IPS-18a (cell line): ENCODE measurements at regions not wholly inside any gene's neighbourhood (a gene's known extent, or its start where the extent isn't known, plus 50 kb on each side); places are given as distances from the start of the nearest gene placed in this dataset.

Source experiments
- H3K27ac ChIP-seq: one replicate; pipeline ENCODE4 v1.5.1; 2013; ENCODE audit warnings: low read length
- H3K27me3 ChIP-seq: one replicate; pipeline ENCODE4 v1.6.1; 2013; ENCODE audit warnings: mild to moderate bottlenecking, low read length; ENCODE audit not compliant: control insufficient read depth, insufficient read depth
- H3K36me3 ChIP-seq: one replicate; pipeline ENCODE4 v1.6.1; 2013; ENCODE audit warnings: low read depth, low read length; ENCODE audit not compliant: control insufficient read depth
- H3K4me1 ChIP-seq: one replicate; pipeline ENCODE4 v1.6.1; 2013; ENCODE audit warnings: low read depth, low read length; ENCODE audit not compliant: control insufficient read depth
- H3K4me3 ChIP-seq: one replicate; pipeline ENCODE4 v1.5.1; 2013; ENCODE audit warnings: low read length
- H3K9ac ChIP-seq: one replicate; pipeline ENCODE4 v1.6.1; 2013; ENCODE audit warnings: mild to moderate bottlenecking, low read length, moderate library complexity
- H3K9me3 ChIP-seq: one replicate; pipeline ENCODE4 v1.6.1; 2013; ENCODE audit warnings: low read depth, low read length; ENCODE audit not compliant: control insufficient read depth

DNA sequence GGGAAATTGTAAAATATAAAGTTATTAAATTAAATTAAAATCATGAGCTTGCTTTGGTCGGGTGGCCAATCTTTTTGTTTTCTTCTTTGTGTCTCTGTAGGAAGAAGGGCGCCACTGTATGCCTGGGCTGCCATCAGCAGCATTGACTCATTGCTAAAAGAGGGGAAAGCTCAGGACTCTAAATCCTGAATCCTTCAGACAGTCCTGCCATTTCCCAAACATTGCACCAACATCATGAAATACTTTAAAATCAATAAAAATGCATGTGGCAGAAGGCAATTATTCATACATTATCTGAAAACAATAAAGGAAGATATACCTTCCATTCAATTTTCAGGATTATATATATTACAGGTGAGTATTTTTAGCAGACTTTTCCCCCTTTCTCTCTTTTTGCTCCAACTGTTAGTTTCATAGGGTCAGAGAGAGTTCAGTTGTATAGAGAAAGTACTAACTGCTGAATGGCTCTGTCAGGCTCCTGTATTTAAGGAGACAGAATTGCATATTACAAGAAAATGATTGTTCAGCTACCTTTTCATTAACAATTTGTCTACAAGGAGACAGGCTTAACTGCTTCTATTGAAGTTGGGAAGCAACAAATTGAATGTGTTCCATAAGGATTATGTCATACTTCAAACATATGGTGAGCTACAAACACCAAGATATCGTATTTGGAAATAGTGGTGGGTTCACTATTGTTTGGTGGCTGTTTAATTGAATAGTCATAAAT, 95.7 kb downstream of the ATPSCKMT start:
- H3K27ac ChIP-seq: no peak overlapping the region
- no peaks in the 10 kb centered on the region for H3K27me3 ChIP-seq
- peaks cover 19% of the 10 kb centered on the region for H3K4me1 ChIP-seq
- no peak overlapping the region for H3K4me3 ChIP-seq
- H3K36me3 ChIP-seq: no peaks in the 10 kb centered on the region
- no peak overlapping the region for H3K9ac ChIP-seq
- no peaks in the 10 kb centered on the region for H3K9me3 ChIP-seq

DNA sequence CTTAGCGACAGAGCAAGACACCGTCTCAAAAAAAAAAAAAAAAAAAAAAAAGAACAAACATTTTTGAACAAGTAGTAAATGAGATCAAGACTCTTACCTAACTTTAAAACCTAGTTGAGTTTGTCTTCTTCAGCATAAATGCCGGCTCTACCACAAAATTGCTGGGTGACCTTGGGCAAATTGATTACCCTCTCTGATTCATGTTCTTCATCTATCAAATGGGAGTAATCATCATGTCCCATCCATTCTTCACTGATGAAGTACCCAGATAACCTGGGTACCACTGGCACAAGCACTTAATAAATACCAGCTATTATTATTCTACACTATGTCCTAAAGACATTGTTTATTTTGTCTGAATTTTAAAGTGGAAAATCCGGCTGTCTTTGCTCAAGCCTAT, 96.3 kb downstream of the ATPSCKMT start:
- H3K9ac ChIP-seq: no peak overlapping the region
- no peaks in the 10 kb centered on the region for H3K36me3 ChIP-seq
- no peaks in the 10 kb centered on the region for H3K27me3 ChIP-seq
- no peak overlapping the region for H3K4me3 ChIP-seq
- H3K27ac ChIP-seq: no peak overlapping the region
- H3K9me3 ChIP-seq: no peaks in the 10 kb centered on the region
- H3K4me1 ChIP-seq: peaks cover 15% of the 10 kb centered on the region

DNA sequence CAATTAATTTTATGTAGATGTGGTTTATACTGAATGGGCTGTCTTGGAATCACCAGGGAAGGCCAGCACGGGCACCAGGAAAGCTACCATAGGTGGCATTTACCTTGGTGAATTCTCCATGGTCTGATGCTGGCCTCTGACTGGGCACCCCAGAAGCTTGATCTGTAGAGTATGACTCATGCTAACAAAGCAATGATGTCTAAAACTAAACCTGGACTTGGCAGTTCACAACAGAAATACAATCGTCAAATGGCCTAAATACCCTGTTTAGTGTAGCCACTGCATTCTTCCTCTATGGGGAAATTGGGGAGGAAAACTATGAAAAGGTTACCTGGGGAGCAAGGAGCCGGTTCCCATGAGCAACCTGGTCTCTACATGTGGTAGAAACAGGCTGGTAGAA, 98.0 kb downstream of the ATPSCKMT start:
- no peaks in the 10 kb centered on the region for H3K27me3 ChIP-seq
- H3K4me3 ChIP-seq: no peak overlapping the region
- no peak overlapping the region for H3K9ac ChIP-seq
- peaks cover 4% of the 10 kb centered on the region for H3K4me1 ChIP-seq
- H3K9me3 ChIP-seq: no peaks in the 10 kb centered on the region
- no peak overlapping the region for H3K27ac ChIP-seq
- H3K36me3 ChIP-seq: no peaks in the 10 kb centered on the region

DNA sequence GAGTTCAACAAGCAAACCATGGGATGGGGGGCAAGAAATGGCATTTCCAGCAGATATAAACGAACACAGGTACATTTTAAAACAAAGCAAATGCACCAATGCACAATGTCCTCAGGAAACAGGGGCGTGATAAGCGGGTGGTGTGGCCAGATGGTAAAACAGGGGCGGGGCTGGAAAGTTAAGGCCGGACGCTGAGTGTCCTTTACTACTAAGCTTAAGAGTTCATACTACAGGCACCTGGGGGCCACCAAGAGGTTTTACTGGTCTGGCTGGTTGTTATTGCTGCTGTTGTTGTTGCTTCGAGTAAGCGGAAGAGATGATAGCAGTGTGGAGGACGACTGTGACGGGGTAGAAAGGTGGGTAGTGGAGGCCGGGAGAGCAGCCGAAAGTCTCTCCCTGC, 99.8 kb downstream of the ATPSCKMT start:
- Histone ChIP-seq H3K9ac (no peak overlapping the region), H3K27ac (no peak overlapping the region)

DNA sequence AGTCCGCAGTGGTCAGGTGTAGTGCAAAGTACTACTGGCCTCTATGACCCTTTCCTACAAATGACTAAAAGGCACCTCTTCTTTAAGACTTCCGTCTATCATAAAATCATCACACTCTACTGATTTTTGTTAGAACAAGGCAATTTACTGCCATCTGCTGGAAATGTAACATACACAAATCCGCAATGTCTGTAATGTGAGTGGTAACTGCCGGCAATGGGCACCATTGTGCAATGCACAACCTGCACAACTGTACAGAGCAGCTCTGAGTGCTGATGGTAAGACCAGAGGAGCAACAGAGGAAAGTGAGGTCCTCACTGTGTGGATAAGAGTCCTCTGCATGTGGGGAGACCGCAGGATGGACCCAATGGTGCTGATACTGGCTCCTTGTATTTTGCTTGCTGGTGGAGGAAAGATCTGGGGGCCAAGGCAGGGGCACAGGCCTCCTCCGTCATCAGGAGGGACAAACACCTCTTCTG, 103.7 kb downstream of the ATPSCKMT start:
- Histone ChIP-seq H3K36me3 (no peaks in the 10 kb centered on the region), H3K4me1 (no peaks in the 10 kb centered on the region), H3K9me3 (no peaks in the 10 kb centered on the region), H3K27me3 (no peaks in the 10 kb centered on the region), H3K27ac (no peak overlapping the region), H3K4me3 (no peak overlapping the region), H3K9ac (no peak overlapping the region)

More for the DNA sequence above, 99.8 kb downstream of the ATPSCKMT start:
- Histone ChIP-seq H3K27me3 (no peaks in the 10 kb centered on the region), H3K36me3 (no peaks in the 10 kb centered on the region), H3K9me3 (no peaks in the 10 kb centered on the region), H3K4me1 (no peaks in the 10 kb centered on the region), H3K4me3 (no peak overlapping the region)

DNA sequence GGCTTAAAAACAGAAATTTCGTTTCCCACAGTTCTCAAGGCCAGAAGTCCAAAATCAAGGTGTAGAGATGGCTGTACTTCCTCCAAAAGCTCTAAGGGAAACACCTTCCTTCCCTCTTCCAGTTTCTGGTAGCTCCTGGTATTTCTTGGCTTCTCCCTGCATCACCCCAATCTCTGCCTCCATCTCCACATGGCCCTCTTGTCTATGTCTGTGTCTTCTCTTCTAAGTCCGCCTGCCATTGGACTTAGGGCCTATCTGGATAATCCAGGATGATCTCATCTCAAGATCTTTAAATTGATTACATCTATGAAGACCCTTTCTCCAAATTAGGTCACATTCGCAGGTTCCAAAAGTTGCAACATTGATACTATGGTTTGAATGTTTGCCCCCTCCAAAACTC, 105.6 kb downstream of the ATPSCKMT start:
- Histone ChIP-seq H3K4me1 (no peaks in the 10 kb centered on the region), H3K27ac (no peak overlapping the region), H3K9me3 (no peaks in the 10 kb centered on the region), H3K9ac (no peak overlapping the region), H3K27me3 (no peaks in the 10 kb centered on the region), H3K36me3 (no peaks in the 10 kb centered on the region), H3K4me3 (no peak overlapping the region)

DNA sequence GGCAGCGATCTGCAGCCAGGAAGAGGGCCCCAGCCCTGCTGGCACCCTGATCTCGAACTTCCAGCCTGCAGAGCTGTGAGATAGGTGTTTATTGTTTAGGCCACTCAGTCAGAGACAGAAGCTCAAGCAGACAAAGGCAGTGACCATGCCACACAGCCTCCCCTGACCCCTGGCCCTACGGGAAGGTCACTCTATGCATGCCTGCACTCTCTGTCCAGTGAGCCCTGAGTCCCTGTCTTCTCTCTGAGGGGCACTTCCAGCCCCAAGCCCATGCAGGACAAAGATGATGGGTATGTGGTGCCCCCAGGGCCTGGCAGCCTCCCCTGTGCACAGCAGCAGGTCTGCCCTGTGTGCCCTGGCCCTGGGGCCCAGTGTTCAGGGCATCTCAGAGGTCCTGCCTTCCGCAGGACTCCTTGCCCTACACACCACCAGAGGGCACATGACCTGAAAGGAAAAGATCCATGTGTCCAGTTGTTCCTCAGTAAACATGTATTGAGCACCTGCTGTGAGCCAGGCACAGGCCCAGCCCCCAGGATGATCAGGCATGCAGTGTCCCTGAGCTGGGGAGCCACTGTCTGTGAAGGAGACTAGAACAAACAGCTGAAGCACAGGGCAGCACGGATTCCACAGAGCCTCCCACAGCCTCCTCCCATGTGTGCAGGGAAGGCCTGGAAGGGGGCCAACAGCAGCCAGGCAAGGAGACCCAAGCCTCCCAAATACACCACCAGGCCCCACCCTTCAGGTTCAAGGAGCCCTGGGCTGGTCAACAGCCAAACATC, 109.3 kb downstream of the ATPSCKMT start:
- no peak overlapping the region for H3K27ac ChIP-seq
- no peaks in the 10 kb centered on the region for H3K9me3 ChIP-seq
- no peak overlapping the region for H3K9ac ChIP-seq
- no peaks in the 10 kb centered on the region for H3K36me3 ChIP-seq
- no peaks in the 10 kb centered on the region for H3K27me3 ChIP-seq
- no peaks in the 10 kb centered on the region for H3K4me1 ChIP-seq
- H3K4me3 ChIP-seq: no peak overlapping the region

DNA sequence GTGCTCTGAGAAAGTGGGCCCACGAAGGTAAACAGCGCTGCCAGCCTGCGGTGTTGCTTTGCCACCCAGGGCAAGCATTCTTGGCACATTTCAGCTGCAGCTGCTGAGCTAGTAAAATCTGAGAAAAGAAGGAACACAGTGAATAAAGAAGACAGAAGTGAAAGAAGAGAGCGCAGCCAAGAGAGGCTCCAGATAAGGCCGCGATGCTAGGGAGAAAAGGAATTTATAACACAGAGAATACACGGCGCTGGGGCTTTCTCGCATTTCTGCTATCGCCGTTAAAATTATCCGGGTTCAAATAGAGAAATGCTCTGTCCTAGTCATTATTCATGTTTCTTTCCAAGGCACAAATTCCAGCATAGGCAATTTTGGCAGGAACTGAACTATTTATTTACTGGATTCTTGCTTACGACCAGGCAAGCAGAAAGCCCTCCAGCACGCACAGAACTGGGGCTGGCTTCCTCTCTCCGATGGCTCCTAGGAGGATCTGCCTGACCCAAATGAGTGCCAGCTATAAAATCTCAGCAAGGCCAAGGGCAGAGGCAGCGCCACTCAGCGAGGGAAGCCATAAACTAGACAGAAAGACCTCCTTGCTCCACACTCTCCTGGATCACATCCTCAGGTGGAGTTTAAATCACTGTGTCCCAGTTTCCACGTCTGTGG, 111.2 kb downstream of the ATPSCKMT start:
- no peak overlapping the region for H3K9ac ChIP-seq
- no peak overlapping the region for H3K4me3 ChIP-seq
- no peaks in the 10 kb centered on the region for H3K36me3 ChIP-seq

DNA sequence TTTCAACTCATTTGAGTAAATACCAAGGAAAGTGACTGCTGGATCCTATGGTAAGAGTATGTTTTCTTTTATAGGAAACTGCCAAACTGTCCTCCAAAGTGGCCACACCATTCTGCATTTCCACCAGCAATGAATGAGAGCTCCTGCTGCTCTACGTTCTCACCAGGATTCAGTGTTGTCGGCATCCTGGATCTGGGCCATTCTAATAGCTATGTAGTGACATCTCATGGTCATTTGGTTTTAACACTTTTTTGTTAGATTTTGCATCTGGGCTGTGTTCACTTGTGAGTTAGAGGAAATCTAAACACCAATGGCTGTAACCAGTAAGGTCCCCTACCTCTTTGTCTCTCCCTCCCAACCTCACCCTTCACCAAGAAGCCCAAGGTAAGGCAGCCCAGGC, 115.9 kb downstream of the ATPSCKMT start:
- Histone ChIP-seq H3K4me1 (no peaks in the 10 kb centered on the region), H3K4me3 (no peak overlapping the region), H3K9me3 (no peaks in the 10 kb centered on the region), H3K36me3 (no peaks in the 10 kb centered on the region), H3K27ac (no peak overlapping the region), H3K27me3 (no peaks in the 10 kb centered on the region), H3K9ac (no peak overlapping the region)

More for the DNA sequence above, 111.2 kb downstream of the ATPSCKMT start:
- no peaks in the 10 kb centered on the region for H3K9me3 ChIP-seq
- no peaks in the 10 kb centered on the region for H3K27me3 ChIP-seq
- H3K27ac ChIP-seq: no peak overlapping the region
- no peaks in the 10 kb centered on the region for H3K4me1 ChIP-seq

DNA sequence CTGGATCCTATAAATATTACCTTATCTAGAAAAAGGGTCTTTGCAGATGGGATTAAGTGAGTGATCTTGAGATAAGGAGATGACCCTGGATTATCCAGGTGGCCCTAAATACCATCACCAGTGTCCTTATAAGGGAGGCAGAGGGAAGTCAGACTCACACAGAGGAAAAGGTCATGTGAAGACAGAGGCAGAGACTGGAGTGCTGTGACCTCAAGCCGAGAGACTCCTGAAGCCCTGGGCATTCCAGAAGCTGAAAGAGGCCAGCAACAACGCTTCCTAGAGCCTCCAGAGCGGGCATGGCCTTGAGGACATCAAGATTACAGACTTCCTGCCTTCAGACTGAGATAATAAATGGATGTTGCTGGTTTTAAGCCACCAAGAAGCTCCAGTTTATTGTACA, 118.8 kb downstream of the ATPSCKMT start:
- Histone ChIP-seq H3K9ac (no peak overlapping the region), H3K36me3 (no peaks in the 10 kb centered on the region), H3K4me3 (no peak overlapping the region), H3K9me3 (no peaks in the 10 kb centered on the region), H3K27me3 (no peaks in the 10 kb centered on the region), H3K27ac (no peak overlapping the region), H3K4me1 (no peaks in the 10 kb centered on the region)

DNA sequence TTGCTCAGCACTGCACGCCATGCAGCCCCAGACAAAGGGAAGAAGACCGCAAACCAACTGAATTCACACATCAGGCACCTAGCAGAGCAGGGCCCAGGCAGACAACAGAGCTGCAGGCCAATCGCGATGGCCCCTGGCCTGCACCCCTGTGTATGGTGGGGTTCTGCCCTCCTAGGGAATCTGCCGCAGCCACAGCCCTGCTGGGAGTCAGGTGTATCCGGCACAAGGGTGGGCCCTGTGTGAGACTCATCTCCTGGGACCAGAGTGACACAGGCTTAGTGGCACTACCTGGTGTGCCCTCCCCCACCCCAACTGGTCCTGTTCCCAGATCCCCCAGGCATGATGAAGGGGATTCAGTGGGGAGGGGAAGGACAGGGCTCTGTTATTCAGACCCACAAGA, 122.8 kb downstream of the ATPSCKMT start:
- no peak overlapping the region for H3K4me3 ChIP-seq
- H3K36me3 ChIP-seq: no peaks in the 10 kb centered on the region
- no peaks in the 10 kb centered on the region for H3K9me3 ChIP-seq
- no peaks in the 10 kb centered on the region for H3K27me3 ChIP-seq
- H3K9ac ChIP-seq: no peak overlapping the region
- H3K4me1 ChIP-seq: no peaks in the 10 kb centered on the region
- H3K27ac ChIP-seq: no peak overlapping the region
